Glutamatergic neuron (in vitro differentiated cells): ENCODE measurements at regions not wholly inside any gene's neighbourhood (a gene's known extent, or its start where the extent isn't known, plus 50 kb on each side); places are given as distances from the start of the nearest gene placed in this dataset.

ENCODE experiments used
- DNase-seq: peaks from one replicate; pipeline ENCODE4 v3.0.0; 2022
- H3K27ac Mint-ChIP-seq: one replicate; pipeline ENCODE4 v1.8.0; 2020; ENCODE audit warnings: mild to moderate bottlenecking, mixed read lengths, inconsistent platforms; ENCODE audit not compliant: unreplicated experiment
- H3K27me3 Mint-ChIP-seq: one replicate; pipeline ENCODE4 v1.8.0; 2020; ENCODE audit warnings: mild to moderate bottlenecking, moderate library complexity, mixed read lengths, inconsistent platforms; ENCODE audit not compliant: unreplicated experiment
- H3K36me3 Mint-ChIP-seq: one replicate; pipeline ENCODE4 v1.8.0; 2020; ENCODE audit warnings: mild to moderate bottlenecking, mixed read lengths, inconsistent platforms; ENCODE audit not compliant: unreplicated experiment
- H3K4me1 Mint-ChIP-seq: one replicate; pipeline ENCODE4 v1.8.0; 2020; ENCODE audit warnings: mild to moderate bottlenecking, low read depth, mixed read lengths, inconsistent platforms; ENCODE audit not compliant: unreplicated experiment
- H3K4me3 Mint-ChIP-seq: one replicate; pipeline ENCODE4 v1.8.0; 2020; ENCODE audit warnings: mild to moderate bottlenecking, mixed read lengths, inconsistent platforms; ENCODE audit not compliant: unreplicated experiment
- H3K9me3 Mint-ChIP-seq: one replicate; pipeline ENCODE4 v1.8.0; 2020; ENCODE audit warnings: mild to moderate bottlenecking, moderate library complexity, mixed read lengths, inconsistent platforms; ENCODE audit not compliant: unreplicated experiment
- TF ChIP-seq, protein P1 (sequence below): fragments of 200-600 bp; sonication (generic); IDR thresholded peaks from one replicate; pipeline ENCODE4 v1.5.0; 2021; ENCODE audit not compliant: partially characterized antibody, unreplicated experiment

DNA sequence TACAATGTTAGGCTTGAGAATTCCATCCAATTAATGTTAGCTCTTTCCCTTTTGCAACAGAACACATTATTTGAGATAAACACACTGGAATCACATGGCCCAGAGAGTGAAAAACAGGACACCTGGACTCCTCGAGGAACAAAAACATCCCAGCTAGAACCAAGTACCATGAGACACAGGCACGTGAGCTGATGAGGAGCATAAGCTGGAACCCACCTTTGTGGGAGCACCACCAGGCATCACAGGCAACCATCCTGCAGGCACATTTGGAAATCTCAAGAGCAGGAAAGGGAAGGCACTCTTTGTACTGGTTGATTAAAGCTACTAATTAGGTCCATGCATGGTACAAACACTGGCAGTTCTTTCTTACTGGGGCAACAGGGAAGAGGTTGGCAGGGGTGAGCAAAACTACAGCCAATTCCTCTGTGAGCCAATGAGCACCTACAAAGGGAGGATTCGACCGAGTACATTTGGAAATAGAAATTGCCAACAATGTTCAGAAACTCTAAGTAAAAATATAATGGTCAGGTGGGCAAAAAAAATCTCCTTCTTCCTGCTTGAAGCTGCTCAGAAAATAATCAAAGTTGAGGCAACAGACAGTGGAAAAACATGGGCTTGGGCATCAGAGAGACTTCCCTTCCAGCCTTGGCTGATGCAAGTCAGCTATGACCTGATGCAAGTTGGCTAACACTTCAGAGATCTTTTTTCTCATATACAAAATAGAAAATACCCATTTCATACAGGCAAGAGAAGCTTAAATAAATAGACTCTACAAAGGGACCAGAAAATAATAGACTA lies 216.7 kb downstream of the NUAK1 start:
- DNase-seq = no peak
- no peak overlapping the region for H3K27ac Mint-ChIP-seq
- H3K9me3 Mint-ChIP-seq = peaks cover 9% of the 10 kb centered on the region
- H3K27me3 Mint-ChIP-seq = peaks cover 6% of the 10 kb centered on the region
- no peak overlapping the region for H3K4me3 Mint-ChIP-seq
- TF ChIP-seq, protein P1, sequence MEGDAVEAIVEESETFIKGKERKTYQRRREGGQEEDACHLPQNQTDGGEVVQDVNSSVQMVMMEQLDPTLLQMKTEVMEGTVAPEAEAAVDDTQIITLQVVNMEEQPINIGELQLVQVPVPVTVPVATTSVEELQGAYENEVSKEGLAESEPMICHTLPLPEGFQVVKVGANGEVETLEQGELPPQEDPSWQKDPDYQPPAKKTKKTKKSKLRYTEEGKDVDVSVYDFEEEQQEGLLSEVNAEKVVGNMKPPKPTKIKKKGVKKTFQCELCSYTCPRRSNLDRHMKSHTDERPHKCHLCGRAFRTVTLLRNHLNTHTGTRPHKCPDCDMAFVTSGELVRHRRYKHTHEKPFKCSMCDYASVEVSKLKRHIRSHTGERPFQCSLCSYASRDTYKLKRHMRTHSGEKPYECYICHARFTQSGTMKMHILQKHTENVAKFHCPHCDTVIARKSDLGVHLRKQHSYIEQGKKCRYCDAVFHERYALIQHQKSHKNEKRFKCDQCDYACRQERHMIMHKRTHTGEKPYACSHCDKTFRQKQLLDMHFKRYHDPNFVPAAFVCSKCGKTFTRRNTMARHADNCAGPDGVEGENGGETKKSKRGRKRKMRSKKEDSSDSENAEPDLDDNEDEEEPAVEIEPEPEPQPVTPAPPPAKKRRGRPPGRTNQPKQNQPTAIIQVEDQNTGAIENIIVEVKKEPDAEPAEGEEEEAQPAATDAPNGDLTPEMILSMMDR = no peak
- H3K4me1 Mint-ChIP-seq = peaks cover 9% of the 10 kb centered on the region
- H3K36me3 Mint-ChIP-seq = peaks cover under 1% of the 10 kb centered on the region

DNA sequence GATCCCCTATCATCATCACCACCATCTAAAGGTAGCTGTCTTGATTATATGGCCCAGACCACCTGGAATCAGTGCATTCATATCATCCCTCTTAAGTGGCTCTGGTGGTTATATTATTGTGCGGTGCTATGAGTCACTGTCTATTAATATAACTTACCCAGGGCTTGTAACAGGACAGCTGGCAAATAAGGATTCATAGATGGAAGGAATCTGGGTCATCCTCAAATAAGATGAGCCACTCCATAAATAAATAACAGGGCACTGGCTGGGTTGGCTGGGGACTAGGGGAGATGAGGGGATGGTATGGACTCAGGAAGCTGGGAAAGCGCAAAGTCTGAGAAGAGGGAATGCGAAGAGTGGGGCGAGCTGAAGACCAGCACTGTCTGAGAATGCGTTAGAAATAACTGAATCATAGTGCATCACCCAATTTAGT lies 216.1 kb downstream of the NUAK1 start:
- peaks cover 6% of the 10 kb centered on the region for H3K27me3 Mint-ChIP-seq
- peaks cover 6% of the 10 kb centered on the region for H3K36me3 Mint-ChIP-seq
- TF ChIP-seq, protein P1 = no peak
- no peak overlapping the region for H3K4me3 Mint-ChIP-seq
- H3K27ac Mint-ChIP-seq = no peak overlapping the region
- DNase-seq = no peak
- peaks cover 9% of the 10 kb centered on the region for H3K9me3 Mint-ChIP-seq
- peaks cover 9% of the 10 kb centered on the region for H3K4me1 Mint-ChIP-seq

DNA sequence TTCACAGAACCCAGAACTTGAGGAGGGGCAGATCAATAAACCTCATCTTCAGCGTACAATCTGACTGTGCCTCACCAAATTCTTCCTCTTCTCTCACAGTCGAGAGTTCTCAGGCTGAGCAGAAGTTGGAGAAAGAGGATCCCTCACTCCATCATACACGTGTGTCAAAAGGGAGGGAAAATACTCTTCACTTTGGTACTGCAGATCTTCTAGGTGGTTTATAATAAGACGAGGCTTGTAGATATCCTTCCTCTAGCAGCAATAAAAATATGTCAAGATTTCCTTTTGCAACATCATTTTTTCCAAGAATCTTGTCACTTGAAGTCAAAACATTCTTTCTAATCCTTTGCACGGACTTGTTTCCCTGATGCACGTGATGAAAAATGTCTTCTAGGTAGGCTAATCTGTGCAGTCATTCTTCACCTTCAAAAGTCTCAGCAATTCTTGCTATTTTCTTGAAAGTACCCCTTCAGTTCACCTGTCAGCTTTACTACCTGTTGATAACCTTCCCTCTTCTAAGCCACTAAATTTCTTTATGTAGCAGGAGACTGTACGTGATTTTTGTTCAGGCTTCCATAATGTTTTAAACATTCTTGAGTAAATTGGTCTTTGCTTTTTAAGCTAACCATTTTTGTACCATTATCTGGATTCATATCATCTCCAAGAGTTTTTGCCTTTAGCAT lies 214.1 kb downstream of the NUAK1 start:
- peaks cover 10% of the 10 kb centered on the region for H3K36me3 Mint-ChIP-seq
- H3K27me3 Mint-ChIP-seq = peaks cover 6% of the 10 kb centered on the region
- no peak overlapping the region for H3K4me3 Mint-ChIP-seq
- TF ChIP-seq, protein P1 = no peak
- H3K4me1 Mint-ChIP-seq = peaks cover 8% of the 10 kb centered on the region
- peaks cover 9% of the 10 kb centered on the region for H3K9me3 Mint-ChIP-seq
- no peak overlapping the region for H3K27ac Mint-ChIP-seq
- no peak for DNase-seq

DNA sequence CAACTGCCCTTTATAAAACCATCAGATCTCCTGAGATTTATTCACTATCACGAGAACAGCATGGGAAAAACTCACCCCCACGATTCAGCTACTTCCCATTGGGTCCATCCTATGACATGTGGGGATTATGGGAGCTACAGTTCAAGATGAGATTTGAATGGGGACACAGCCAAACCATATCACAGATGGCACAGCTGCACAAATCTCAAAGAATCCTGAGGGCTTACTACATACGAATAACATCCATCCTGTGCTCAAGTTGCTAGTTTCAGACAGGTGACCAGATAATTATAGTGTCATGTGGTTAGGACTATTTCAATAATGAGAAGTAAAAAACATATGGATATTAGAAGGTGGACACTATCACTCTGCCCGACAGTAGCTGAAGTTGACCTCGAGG lies 211.2 kb downstream of the NUAK1 start:
- no peak for DNase-seq
- Mint-ChIP-seq H3K27ac (no peak overlapping the region), H3K27me3 (peaks cover 1% of the 10 kb centered on the region), H3K4me1 (no peaks in the 10 kb centered on the region), H3K9me3 (no peaks in the 10 kb centered on the region), H3K36me3 (peaks cover 10% of the 10 kb centered on the region), H3K4me3 (no peak overlapping the region)
- TF ChIP-seq, protein P1 = no peak

DNA sequence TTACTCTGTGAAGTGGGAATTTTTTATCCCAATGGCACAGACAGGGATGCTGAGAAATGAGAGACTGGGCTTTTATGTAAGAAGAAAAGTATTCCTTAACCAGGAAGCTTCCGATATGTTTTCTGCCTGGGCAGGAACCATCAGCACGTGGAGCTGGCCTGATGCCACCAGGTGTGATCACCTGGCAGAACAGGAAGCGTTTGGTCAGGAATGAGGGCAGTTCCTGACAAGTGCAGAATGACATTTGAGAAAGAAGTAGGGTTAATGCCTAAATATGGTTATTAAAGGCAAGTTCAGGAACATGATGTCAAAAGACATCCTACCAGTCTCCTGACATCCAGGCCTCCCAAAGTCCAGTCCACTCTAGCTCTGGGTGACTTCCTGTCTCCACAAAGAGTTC lies 210.3 kb downstream of the NUAK1 start:
- Mint-ChIP-seq H3K4me1 (no peaks in the 10 kb centered on the region), H3K27me3 (peaks cover 1% of the 10 kb centered on the region), H3K9me3 (no peaks in the 10 kb centered on the region), H3K36me3 (peaks cover 10% of the 10 kb centered on the region), H3K4me3 (no peak overlapping the region), H3K27ac (no peak overlapping the region)
- TF ChIP-seq, protein P1 = no peak
- no peak for DNase-seq
